ENCODE measurements at regions not wholly inside any gene's neighbourhood (a gene's known extent, or its start where the extent isn't known, plus 50 kb on each side); places are given as distances from the start of the nearest gene placed in this dataset.
"Not testable (repeated sequence)": the region's sequence is repeated elsewhere in the genome, so short reads cannot be mapped to it uniquely, and the experiment has no call there.

DNA sequence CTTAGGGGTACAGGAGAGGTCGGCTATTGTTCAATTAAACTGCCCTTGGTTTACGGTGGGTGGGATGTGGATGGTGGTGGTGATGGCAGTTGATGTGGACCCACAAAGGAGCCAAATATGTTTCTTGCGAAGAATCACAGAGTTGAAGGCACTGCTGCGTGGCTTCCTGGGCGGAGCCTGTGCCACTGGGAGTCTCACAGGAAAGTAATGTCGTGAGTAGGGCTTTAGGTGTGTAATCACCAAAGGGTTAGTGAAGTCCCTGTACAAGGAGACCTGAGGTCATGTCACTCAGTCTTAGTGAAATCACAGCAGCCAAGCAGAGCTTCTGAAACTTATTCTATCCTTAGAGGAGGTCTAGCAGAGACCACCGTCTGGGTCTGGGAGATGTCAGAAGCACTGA lies 215.3 kb downstream of the ANKRD36B start:
- CTCF ChIA-PET; H3K4me1 ChIP-seq (ENCODE audit: insufficient read depth, low read length, poor library complexity, severe bottlenecking); H3K27ac ChIP-seq (ENCODE audit: low read depth, low read length, poor library complexity, severe bottlenecking); H3K4me3 ChIP-seq (ENCODE audit: low read depth, low read length, poor library complexity, severe bottlenecking); DNase-seq (ENCODE audit: low spot score); H3K27me3 ChIP-seq (replicated peaks; ENCODE audit: insufficient read depth, low read depth, low read length, poor library complexity); H3K9me3 ChIP-seq (ENCODE audit: low read depth, low read length, poor library complexity, severe bottlenecking); BruUV-seq (replicated peaks); intact Hi-C loops (cut with micrococcal nuclease; ENCODE audit: unreplicated experiment); H3K36me3 ChIP-seq (ENCODE audit: insufficient read depth, low read length, poor library complexity, severe bottlenecking); POLR2A ChIA-PET (ENCODE audit: low non-redundant PET): not testable (repeated sequence)

DNA sequence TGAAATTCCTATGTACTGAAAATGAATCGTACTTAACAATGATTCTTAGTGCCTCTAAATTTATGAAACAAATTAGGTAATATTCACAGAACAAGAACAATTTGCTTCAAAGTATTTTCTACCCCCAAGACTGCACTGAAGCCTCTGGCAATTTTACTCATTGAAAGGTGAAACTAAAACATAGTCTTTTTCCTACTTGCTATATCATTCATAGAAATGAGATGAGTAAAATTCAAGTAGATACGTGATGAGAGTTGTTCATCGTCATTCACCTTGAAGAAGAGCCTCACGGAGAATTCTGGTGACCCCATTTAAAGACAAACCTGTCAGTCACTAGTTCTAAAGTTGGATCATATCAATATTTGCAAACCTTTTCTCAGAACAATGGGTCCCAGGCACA lies 226.5 kb downstream of the ANKRD36B start:
- CTCF ChIA-PET; POLR2A ChIA-PET (ENCODE audit: low non-redundant PET): not testable (repeated sequence)

GRCh38 chr2:97359861-97360584 lies 229.7 kb downstream of the ANKRD36B start:
- ChIA-PET POLR2A (ENCODE audit: low non-redundant PET) (no interaction called here), CTCF (no interaction called here)
- no peak for DNase-seq (ENCODE audit: low spot score)
- peaks cover 29% of the 10 kb centered on the region for H3K27me3 ChIP-seq (replicated peaks; ENCODE audit: insufficient read depth, low read depth, low read length, poor library complexity)
- H3K4me1 ChIP-seq (ENCODE audit: insufficient read depth, low read length, poor library complexity, severe bottlenecking): no peaks in the 10 kb centered on the region
- no peaks in the 10 kb centered on the region for H3K9me3 ChIP-seq (ENCODE audit: low read depth, low read length, poor library complexity, severe bottlenecking)
- H3K36me3 ChIP-seq (ENCODE audit: insufficient read depth, low read length, poor library complexity, severe bottlenecking): no peaks in the 10 kb centered on the region
- BruUV-seq (replicated peaks): no TSS peak
- TF ChIP-seq, protein P1, sequence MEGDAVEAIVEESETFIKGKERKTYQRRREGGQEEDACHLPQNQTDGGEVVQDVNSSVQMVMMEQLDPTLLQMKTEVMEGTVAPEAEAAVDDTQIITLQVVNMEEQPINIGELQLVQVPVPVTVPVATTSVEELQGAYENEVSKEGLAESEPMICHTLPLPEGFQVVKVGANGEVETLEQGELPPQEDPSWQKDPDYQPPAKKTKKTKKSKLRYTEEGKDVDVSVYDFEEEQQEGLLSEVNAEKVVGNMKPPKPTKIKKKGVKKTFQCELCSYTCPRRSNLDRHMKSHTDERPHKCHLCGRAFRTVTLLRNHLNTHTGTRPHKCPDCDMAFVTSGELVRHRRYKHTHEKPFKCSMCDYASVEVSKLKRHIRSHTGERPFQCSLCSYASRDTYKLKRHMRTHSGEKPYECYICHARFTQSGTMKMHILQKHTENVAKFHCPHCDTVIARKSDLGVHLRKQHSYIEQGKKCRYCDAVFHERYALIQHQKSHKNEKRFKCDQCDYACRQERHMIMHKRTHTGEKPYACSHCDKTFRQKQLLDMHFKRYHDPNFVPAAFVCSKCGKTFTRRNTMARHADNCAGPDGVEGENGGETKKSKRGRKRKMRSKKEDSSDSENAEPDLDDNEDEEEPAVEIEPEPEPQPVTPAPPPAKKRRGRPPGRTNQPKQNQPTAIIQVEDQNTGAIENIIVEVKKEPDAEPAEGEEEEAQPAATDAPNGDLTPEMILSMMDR (conservative IDR thresholded peaks at IDR 0.05; ENCODE audit: low read depth, low read length): no peak
- no peak for TF ChIP-seq EZH2 (IDR thresholded peaks at IDR 0.05; ENCODE audit: borderline replicate concordance, low read depth, low read length, poor library complexity, severe bottlenecking)
- no peak overlapping the region for H3K4me3 ChIP-seq (ENCODE audit: low read depth, low read length, poor library complexity, severe bottlenecking)
- intact Hi-C loops (cut with micrococcal nuclease; ENCODE audit: unreplicated experiment): no loop called here
- H3K27ac ChIP-seq (ENCODE audit: low read depth, low read length, poor library complexity, severe bottlenecking): no peak overlapping the region

More for the DNA sequence above, 226.5 kb downstream of the ANKRD36B start:
- H3K27me3 ChIP-seq (replicated peaks; ENCODE audit: insufficient read depth, low read depth, low read length, poor library complexity); DNase-seq (ENCODE audit: low spot score); H3K4me3 ChIP-seq (ENCODE audit: low read depth, low read length, poor library complexity, severe bottlenecking); H3K27ac ChIP-seq (ENCODE audit: low read depth, low read length, poor library complexity, severe bottlenecking); H3K4me1 ChIP-seq (ENCODE audit: insufficient read depth, low read length, poor library complexity, severe bottlenecking); BruUV-seq (replicated peaks); H3K36me3 ChIP-seq (ENCODE audit: insufficient read depth, low read length, poor library complexity, severe bottlenecking); intact Hi-C loops (cut with micrococcal nuclease; ENCODE audit: unreplicated experiment); H3K9me3 ChIP-seq (ENCODE audit: low read depth, low read length, poor library complexity, severe bottlenecking): not testable (repeated sequence)

DNA sequence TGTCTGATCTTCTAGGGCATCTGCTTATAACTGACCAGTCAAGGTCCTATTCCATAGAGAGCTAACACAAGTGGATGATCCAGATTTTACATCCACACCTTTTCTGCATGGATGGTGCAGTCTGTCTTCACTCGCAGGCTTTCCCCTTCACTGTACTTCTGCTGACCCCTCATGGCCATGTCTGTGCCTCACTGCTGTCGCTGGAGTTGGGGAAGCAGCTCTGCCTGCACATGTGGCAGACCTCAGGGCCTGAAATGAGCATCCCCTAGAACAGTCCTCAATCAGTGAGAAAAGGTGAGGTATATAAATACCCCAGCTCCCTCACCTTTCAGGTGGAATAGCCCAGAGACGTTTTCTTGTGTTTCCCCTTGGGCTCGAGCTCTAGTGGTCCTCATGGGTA lies 233.8 kb downstream of the ANKRD36B start:
- no TSS peak for BruUV-seq (replicated peaks)
- POLR2A ChIA-PET (ENCODE audit: low non-redundant PET): no interaction called here
- CTCF ChIA-PET: no interaction called here

More for the DNA sequence above, 233.8 kb downstream of the ANKRD36B start:
- Histone ChIP-seq H3K36me3 (ENCODE audit: insufficient read depth, low read length, poor library complexity, severe bottlenecking) (no peaks in the 10 kb centered on the region), H3K4me3 (ENCODE audit: low read depth, low read length, poor library complexity, severe bottlenecking) (no peak overlapping the region), H3K27me3 (replicated peaks; ENCODE audit: insufficient read depth, low read depth, low read length, poor library complexity) (peaks cover 47% of the 10 kb centered on the region), H3K4me1 (ENCODE audit: insufficient read depth, low read length, poor library complexity, severe bottlenecking) (no peaks in the 10 kb centered on the region), H3K27ac (ENCODE audit: low read depth, low read length, poor library complexity, severe bottlenecking) (no peak overlapping the region), H3K9me3 (ENCODE audit: low read depth, low read length, poor library complexity, severe bottlenecking) (no peaks in the 10 kb centered on the region)
- TF ChIP-seq EZH2 (IDR thresholded peaks at IDR 0.05; ENCODE audit: borderline replicate concordance, low read depth, low read length, poor library complexity, severe bottlenecking): no peak
- TF ChIP-seq, protein P1 (conservative IDR thresholded peaks at IDR 0.05; ENCODE audit: low read depth, low read length): peak; percentile 42
- DNase-seq (ENCODE audit: low spot score): peak; percentile 14
- intact Hi-C loops (cut with micrococcal nuclease; ENCODE audit: unreplicated experiment): no loop called here
